ENCODE measurements at regions not wholly inside any gene's neighbourhood (a gene's known extent, or its start where the extent isn't known, plus 50 kb on each side); places are given as distances from the start of the nearest gene placed in this dataset.

- H3K4me3 ChIP-seq (replicated peaks in 1 of 2; ENCODE audit: low read depth in 2 of 2, low read length in 2 of 2) = no peak overlapping the region
- DNase-seq (ENCODE audit: low read depth in 2 of 2) = no peak
- no peak for TF ChIP-seq CTCF (IDR thresholded peaks at IDR 0.05; ENCODE audit: low read depth, low read length)
Measured at GRCh38 chr2:81876624-81877023, 1572.1 kb upstream of the LRRTM1 start.

- no peak for TF ChIP-seq CTCF (IDR thresholded peaks at IDR 0.05; ENCODE audit: low read depth, low read length)
- H3K4me3 ChIP-seq (replicated peaks in 1 of 2; ENCODE audit: low read depth in 2 of 2, low read length in 2 of 2) = no peak overlapping the region
- no peak for DNase-seq (ENCODE audit: low read depth in 2 of 2)
Measured at GRCh38 chr2:81872006-81872405, 1567.5 kb upstream of the LRRTM1 start.

- no peak for DNase-seq (ENCODE audit: low read depth in 2 of 2)
- H3K4me3 ChIP-seq (replicated peaks in 1 of 2; ENCODE audit: low read depth in 2 of 2, low read length in 2 of 2) = no peak overlapping the region
- TF ChIP-seq CTCF (IDR thresholded peaks at IDR 0.05; ENCODE audit: low read depth, low read length) = no peak
Measured at GRCh38 chr2:81870119-81870518, 1565.6 kb upstream of the LRRTM1 start.

GRCh38 chr2:81858998-81859397 lies 1554.4 kb upstream of the LRRTM1 start:
- no peak for TF ChIP-seq CTCF (IDR thresholded peaks at IDR 0.05; ENCODE audit: low read depth, low read length)
- no peak for DNase-seq (ENCODE audit: low read depth in 2 of 2)
- H3K4me3 ChIP-seq (replicated peaks in 1 of 2; ENCODE audit: low read depth in 2 of 2, low read length in 2 of 2) = no peak overlapping the region

- peak in 1 of 2 donors; percentile 1 for DNase-seq (ENCODE audit: low read depth in 2 of 2)
- no peak for TF ChIP-seq CTCF (IDR thresholded peaks at IDR 0.05; ENCODE audit: low read depth, low read length)
- H3K4me3 ChIP-seq (replicated peaks in 1 of 2; ENCODE audit: low read depth in 2 of 2, low read length in 2 of 2) = no peak overlapping the region
Measured at GRCh38 chr2:81853341-81853740, 1548.8 kb upstream of the LRRTM1 start.

GRCh38 chr2:81852651-81853050 lies 1548.1 kb upstream of the LRRTM1 start:
- DNase-seq (ENCODE audit: low read depth in 2 of 2) = no peak
- no peak for TF ChIP-seq CTCF (IDR thresholded peaks at IDR 0.05; ENCODE audit: low read depth, low read length)
- H3K4me3 ChIP-seq (replicated peaks in 1 of 2; ENCODE audit: low read depth in 2 of 2, low read length in 2 of 2) = no peak overlapping the region

GRCh38 chr2:81839780-81840179 lies 1535.2 kb upstream of the LRRTM1 start:
- no peak for TF ChIP-seq CTCF (IDR thresholded peaks at IDR 0.05; ENCODE audit: low read depth, low read length)
- no peak for DNase-seq (ENCODE audit: low read depth in 2 of 2)
- no peak overlapping the region for H3K4me3 ChIP-seq (replicated peaks in 1 of 2; ENCODE audit: low read depth in 2 of 2, low read length in 2 of 2)
